ENCODE measurements at regions not wholly inside any gene's neighbourhood (a gene's known extent, or its start where the extent isn't known, plus 50 kb on each side); places are given as distances from the start of the nearest gene placed in this dataset.

GRCh38 chr2:106573773-106574172 lies 86.6 kb downstream of the CD8B2 start:
- Histone ChIP-seq H2AK5ac (ENCODE audit: low read depth, low read length) (no peak overlapping the region), H3K56ac (ENCODE audit: extremely low read depth, insufficient read depth, low read length) (no peak overlapping the region), H3K14ac (replicated peaks; ENCODE audit: low read depth, low read length) (no peak overlapping the region), H2BK5ac (ENCODE audit: low read depth, low read length, poor library complexity, severe bottlenecking) (no peak overlapping the region), H4K91ac (ENCODE audit: insufficient read depth, low read depth, low read length) (no peak overlapping the region), H4K20me1 (ENCODE audit: insufficient read depth, low read length) (no peaks in the 10 kb centered on the region), H3K36me3 (ENCODE audit: control insufficient read depth, insufficient read depth, low read length) (no peaks in the 10 kb centered on the region), H3K79me1 (ENCODE audit: low read depth in 1 of 2, low read length in 2 of 2) (no peaks in the 10 kb centered on the region), H3K27ac (ENCODE audit: insufficient read depth, low read length) (no peak overlapping the region), H2BK15ac (ENCODE audit: low read depth, low read length) (no peak overlapping the region), H3K9ac (ENCODE audit: low read depth, low read length) (no peak overlapping the region), H3K9me1 (ENCODE audit: insufficient read depth, low read length) (no peaks in the 10 kb centered on the region), H3K23ac (ENCODE audit: low read depth, low read length) (no peak overlapping the region), H2AK9ac (replicated peaks; ENCODE audit: low read depth, low read length, poor library complexity) (no peak overlapping the region), H3K4ac (ENCODE audit: low read depth, low read length) (no peak overlapping the region), H2AFZ (replicated peaks; ENCODE audit: low read length, poor library complexity) (no peak overlapping the region), H2BK20ac (ENCODE audit: low read depth, low read length) (no peak overlapping the region), H3K18ac (ENCODE audit: low read depth, low read length) (no peak overlapping the region), H3K27me3 (ENCODE audit: control insufficient read depth, insufficient read depth, low read length) (no peaks in the 10 kb centered on the region), H4K5ac (ENCODE audit: low read depth, low read length) (no peak overlapping the region), H2BK120ac (ENCODE audit: low read depth, low read length) (no peak overlapping the region), H4K8ac (ENCODE audit: low read depth in 2 of 2, low read length in 2 of 2) (no peak overlapping the region), H3K4me1 (ENCODE audit: control insufficient read depth, insufficient read depth, low read length) (no peaks in the 10 kb centered on the region), H3K4me3 (ENCODE audit: insufficient read depth, low read depth, low read length) (no peak overlapping the region), H3K4me2 (ENCODE audit: low read depth, low read length) (no peak overlapping the region), H3K9me3 (ENCODE audit: control insufficient read depth, insufficient read depth, low read length) (no peaks in the 10 kb centered on the region)
- ChIA-PET CTCF (no interaction called here), POLR2A (ENCODE audit: unreplicated experiment) (no interaction called here)
- ATAC-seq (ENCODE audit: low read depth): no peak
- DNase-seq: no peak
- intact Hi-C loops (cut with micrococcal nuclease): no loop called here
- no peak for TF ChIP-seq ELK1 (IDR thresholded peaks at IDR 0.05; ENCODE audit: borderline replicate concordance, low read depth, low read length)
- TF ChIP-seq CHD1 (IDR thresholded peaks at IDR 0.05; ENCODE audit: low read depth, low read length): no peak
- in situ Hi-C loops (cut with MboI; ENCODE audit: low sequenced_read_pairs): no loop called here
- BruUV-seq (replicated peaks): no TSS peak
- dilution Hi-C loops (cut with HindIII; ENCODE audit: low sequenced_read_pairs, unreplicated experiment): no loop called here

Data from IMR-90 (cell line).